ENCODE measurements at regions not wholly inside any gene's neighbourhood (a gene's known extent, or its start where the extent isn't known, plus 50 kb on each side); places are given as distances from the start of the nearest gene placed in this dataset.

- no peaks in the 10 kb centered on the region for H3K36me3 Mint-ChIP-seq (ENCODE audit: low read depth)
- no peak overlapping the region for H3K27ac ChIP-seq (ENCODE audit: low read depth in 1 of 2, low read length in 2 of 2)
- ChIA-PET POLR2A (no interaction called here), CTCF (no interaction called here)
- H3K4me1 Mint-ChIP-seq (ENCODE audit: low read depth) = no peaks in the 10 kb centered on the region
- peaks cover 0 to 3% of the 10 kb centered on the region in 2 experiments for H3K9me3 ChIP-seq (ENCODE audit: control insufficient read depth in 1 of 2, insufficient read depth in 1 of 2, low read length in 2 of 2)
- H3K4me3 ChIP-seq (ENCODE audit: low read length) = no peak overlapping the region
- intact Hi-C loops (cut with DNase I, micrococcal nuclease) = no loop called here
- DNase-seq (no peak), ATAC-seq (ENCODE audit: poor library complexity) (no peak)
- peaks cover 2 to 13% of the 10 kb centered on the region in 2 experiments for H3K27me3 ChIP-seq (ENCODE audit: control insufficient read depth in 1 of 2, insufficient read depth in 2 of 2, low read length in 2 of 2)
- no peak overlapping the region for H3K4me3 Mint-ChIP-seq
- H3K4me1 ChIP-seq (ENCODE audit: insufficient read depth, low read length) = no peaks in the 10 kb centered on the region
- TF ChIP-seq CTCF (IDR thresholded peaks at IDR 0.05) = no peak
- no peaks in the 10 kb centered on the region for H3K36me3 ChIP-seq (ENCODE audit: insufficient read depth, low read length)
- H3K27me3 Mint-ChIP-seq = peaks cover 20% of the 10 kb centered on the region
- H3K27ac Mint-ChIP-seq = no peak overlapping the region
- H3K9me3 Mint-ChIP-seq = no peaks in the 10 kb centered on the region
These were observed 109.5 kb upstream of the ADRA2C start for GRCh38 chr4:3656416-3657356.

GRCh38 chr4:3655963-3656362, 110.2 kb upstream of the ADRA2C start:
- DNase-seq (no peak), ATAC-seq (ENCODE audit: poor library complexity) (no peak)
- ChIA-PET CTCF (no interaction called here), POLR2A (no interaction called here)
- intact Hi-C loops (cut with DNase I, micrococcal nuclease) = no loop called here
- no peak overlapping the region for H3K27ac ChIP-seq (ENCODE audit: low read depth in 1 of 2, low read length in 2 of 2)
- no peaks in the 10 kb centered on the region for H3K4me1 ChIP-seq (ENCODE audit: insufficient read depth, low read length)
- Mint-ChIP-seq H3K9me3 (no peaks in the 10 kb centered on the region), H3K27ac (no peak overlapping the region), H3K27me3 (peaks cover 20% of the 10 kb centered on the region), H3K4me1 (ENCODE audit: low read depth) (no peaks in the 10 kb centered on the region), H3K36me3 (ENCODE audit: low read depth) (no peaks in the 10 kb centered on the region), H3K4me3 (no peak overlapping the region)
- H3K4me3 ChIP-seq (ENCODE audit: low read length) = no peak overlapping the region
- no peaks in the 10 kb centered on the region for H3K36me3 ChIP-seq (ENCODE audit: insufficient read depth, low read length)
- H3K27me3 ChIP-seq (ENCODE audit: control insufficient read depth in 1 of 2, insufficient read depth in 2 of 2, low read length in 2 of 2) = peaks cover 2 to 13% of the 10 kb centered on the region in 2 experiments
- TF ChIP-seq CTCF (IDR thresholded peaks at IDR 0.05) = no peak
- peaks cover 0 to 9% of the 10 kb centered on the region in 2 experiments for H3K9me3 ChIP-seq (ENCODE audit: control insufficient read depth in 1 of 2, insufficient read depth in 1 of 2, low read length in 2 of 2)

- TF ChIP-seq CTCF (IDR thresholded peaks at IDR 0.05) = no peak
- no peaks in the 10 kb centered on the region for H3K36me3 Mint-ChIP-seq (ENCODE audit: low read depth)
- intact Hi-C loops (cut with DNase I, micrococcal nuclease) = no loop called here
- no peak for ATAC-seq (ENCODE audit: poor library complexity)
- no peak overlapping the region for H3K4me3 Mint-ChIP-seq
- no peaks in the 10 kb centered on the region for H3K4me1 Mint-ChIP-seq (ENCODE audit: low read depth)
- CTCF ChIA-PET = no interaction called here
- peaks cover 2 to 13% of the 10 kb centered on the region in 2 experiments for H3K27me3 ChIP-seq (ENCODE audit: control insufficient read depth in 1 of 2, insufficient read depth in 2 of 2, low read length in 2 of 2)
- H3K27ac Mint-ChIP-seq = no peak overlapping the region
- no peak overlapping the region for H3K4me3 ChIP-seq (ENCODE audit: low read length)
- H3K27ac ChIP-seq (ENCODE audit: low read depth in 1 of 2, low read length in 2 of 2) = no peak overlapping the region
- peaks cover 0 to 13% of the 10 kb centered on the region in 2 experiments for H3K9me3 ChIP-seq (ENCODE audit: control insufficient read depth in 1 of 2, insufficient read depth in 1 of 2, low read length in 2 of 2)
- no peaks in the 10 kb centered on the region for H3K36me3 ChIP-seq (ENCODE audit: insufficient read depth, low read length)
- DNase-seq = no peak
- no peaks in the 10 kb centered on the region for H3K9me3 Mint-ChIP-seq
- POLR2A ChIA-PET = no interaction called here
- peaks cover 20% of the 10 kb centered on the region for H3K27me3 Mint-ChIP-seq
- H3K4me1 ChIP-seq (ENCODE audit: insufficient read depth, low read length) = no peaks in the 10 kb centered on the region
These were observed 110.7 kb upstream of the ADRA2C start for GRCh38 chr4:3655485-3655884.
